HCT116 (cell line): ENCODE measurements at regions not wholly inside any gene's neighbourhood (a gene's known extent, or its start where the extent isn't known, plus 50 kb on each side); places are given as distances from the start of the nearest gene placed in this dataset.

Experiments used
- ATAC-seq: fragments of 200-7000 bp; cut with Tn5 transposase; 2 replicates; pipeline ENCODE4 v1.9.1; 2020; ENCODE audit warnings: mild to moderate bottlenecking, moderate library complexity
- BruUV-seq: library from RNA; stranded (reverse); fragments of 400-500 nt; replicated peaks from 2 replicates; lab custom pipeline; 2021; lab: Mats Ljungman, UMichigan
- CTCF ChIA-PET: fragments of 300-600 bp; sonication (Branson Sonifier 250); formaldehyde crosslinking; loops from one replicate; lab custom pipeline; 2021; ENCODE audit warnings: antibody characterized with exemption; lab: Charles Lee
- POLR2A ChIA-PET: fragments of 300-600, 350-600 bp; sonication (Branson Sonifier 250); formaldehyde crosslinking; loops from one replicate; lab custom pipeline; 2021; ENCODE audit warnings: antibody characterized with exemption; lab: Charles Lee
- RAD21 ChIA-PET, 2 experiments: fragments of 300-600 bp; sonication (Branson Sonifier 250); formaldehyde crosslinking; loops; one replicate each; lab custom pipeline; 2023; ENCODE audit warnings: low total read pairs in 2 of 2; ENCODE audit not compliant: uncharacterized antibody in 2 of 2, unreplicated experiment in 2 of 2, low non-redundant PET in 1 of 2; lab: Charles Lee
- DNase-seq: peaks from one replicate; pipeline ENCODE4 v3.0.0-alpha.2; 2010; ENCODE audit warnings: low read depth, low spot score
- H2AFZ ChIP-seq: fragments of 200-600 bp; shearing (Covaris generic), sonication (generic); 2 replicates; pipeline ENCODE4 v1.6.1; 2017; ENCODE audit warnings: low read depth, mixed run types, mixed read lengths, antibody characterized with exemption, low read length; ENCODE audit not compliant: poor library complexity, severe bottlenecking
- H3K27ac ChIP-seq: 2 replicates; pipeline ENCODE4 v1.5.1; 2012; ENCODE audit warnings: low read depth, low read length
- H3K27me3 ChIP-seq: fragments of 200-600 bp; sonication (generic); 2 replicates; pipeline ENCODE4 v1.6.1; 2016; ENCODE audit warnings: mixed run types, low read length, mixed read lengths; ENCODE audit not compliant: insufficient read depth
- H3K36me3 ChIP-seq, 2 experiments: fragments of 200-500 bp in 1 of 2; fragments of 200-600 bp in 1 of 2; sonication (Bioruptor generic) in 1 of 2; sonication (generic) in 1 of 2; 2 replicates each; pipeline versions ENCODE4 v1.5.1 to v1.6.1; 2014 to 2016; ENCODE audit warnings: low read length in 2 of 2, inconsistent platforms in 1 of 2, mixed read lengths in 1 of 2, mixed run types in 1 of 2; ENCODE audit not compliant: insufficient read depth in 2 of 2, control insufficient read depth in 1 of 2
- H3K4me1 ChIP-seq, 2 experiments: fragments of 200-600 bp in 1 of 2; sonication (generic) in 1 of 2; 2 replicates each; pipeline versions ENCODE4 v1.5.1 to v1.6.1; 2012 to 2017; ENCODE audit warnings: low read length in 2 of 2, inconsistent platforms in 1 of 2, mild to moderate bottlenecking in 1 of 2, mixed read lengths in 1 of 2, mixed run types in 1 of 2, moderate library complexity in 1 of 2; ENCODE audit not compliant: insufficient read depth in 2 of 2, control insufficient read depth in 1 of 2
- H3K4me2 ChIP-seq: fragments of 200-600 bp; sonication (generic); 2 replicates; pipeline ENCODE4 v1.6.1; 2017; ENCODE audit warnings: mixed run types, low read length, mixed read lengths
- H3K4me3 ChIP-seq, 2 experiments: fragments of 200-600 bp in 1 of 2; sonication (generic) in 1 of 2; replicated peaks in 1 of 2; 2 replicates each; pipeline ENCODE4 v1.5.1; 2011 to 2016; ENCODE audit warnings: low read length in 2 of 2, control low read depth in 1 of 2, low read depth in 1 of 2, mild to moderate bottlenecking in 1 of 2, mixed read lengths in 1 of 2, mixed run types in 1 of 2
- H3K79me2 ChIP-seq: fragments of 200-600 bp; sonication (generic); 2 replicates; pipeline ENCODE4 v1.6.1; 2017; ENCODE audit warnings: mild to moderate bottlenecking, mixed run types, low read length, moderate library complexity, mixed read lengths; ENCODE audit not compliant: insufficient read depth
- H3K9ac ChIP-seq: fragments of 200-600 bp; sonication (generic); 2 replicates; pipeline ENCODE4 v1.6.1; 2016; ENCODE audit warnings: low read length, mixed read lengths
- H3K9me2 ChIP-seq: fragments of 200-600 bp; sonication (generic), shearing (Covaris generic); 2 replicates; pipeline ENCODE4 v1.6.1; 2017; ENCODE audit warnings: mixed run types, mild to moderate bottlenecking, moderate library complexity; ENCODE audit not compliant: insufficient read depth
- H3K9me3 ChIP-seq, 2 experiments: fragments of 200-500 bp in 1 of 2; fragments of 200-600 bp in 1 of 2; sonication (Bioruptor generic) in 1 of 2; sonication (generic) in 1 of 2; 2 replicates each; pipeline ENCODE4 v1.6.1; 2014 to 2017; ENCODE audit warnings: low read length in 2 of 2, mixed read lengths in 2 of 2, inconsistent platforms in 1 of 2, low read depth in 1 of 2, mild to moderate bottlenecking in 1 of 2, mixed run types in 1 of 2, moderate library complexity in 1 of 2; ENCODE audit not compliant: control insufficient read depth in 1 of 2, insufficient read depth in 1 of 2
- H4K20me1 ChIP-seq: fragments of 200-600 bp; sonication (generic), shearing (Covaris generic); 2 replicates; pipeline ENCODE4 v1.6.1; 2017; ENCODE audit warnings: mixed run types, mild to moderate bottlenecking, moderate library complexity; ENCODE audit not compliant: insufficient read depth
- ATF3 ChIP-seq: IDR thresholded peaks from 2 replicates; pipeline ENCODE4 v1.6.1; 2012
- CTCF ChIP-seq, 3 experiments: fragments of 200-600 bp in 1 of 3; sonication (generic) in 1 of 3; IDR thresholded peaks in 2 of 3; conservative IDR thresholded peaks in 1 of 3; 2 replicates each; pipeline ENCODE4 v1.5.1; 2012 to 2017; ENCODE audit warnings: low read depth in 2 of 3, low read length in 2 of 3, antibody characterized with exemption in 1 of 3, borderline replicate concordance in 1 of 3, control low read depth in 1 of 3, mild to moderate bottlenecking in 1 of 3, mixed read lengths in 1 of 3, mixed run types in 1 of 3, moderate library complexity in 1 of 3; ENCODE audit not compliant: insufficient read depth in 1 of 3
- EGR1 ChIP-seq: IDR thresholded peaks from 2 replicates; pipeline ENCODE4 v1.6.1; 2012; ENCODE audit warnings: low read depth
- EZH2 ChIP-seq: fragments of 200-600 bp; sonication (generic); IDR thresholded peaks from 2 replicates; pipeline ENCODE4 v1.6.1; 2017; ENCODE audit warnings: antibody characterized with exemption, mixed run types
- EZH2phosphoT487 ChIP-seq: fragments of 200-600 bp; IDR thresholded peaks from 2 replicates; pipeline ENCODE4 v1.6.1; 2018; ENCODE audit warnings: antibody characterized with exemption, borderline replicate concordance
- FOSL1 ChIP-seq: IDR thresholded peaks from 2 replicates; pipeline ENCODE4 v1.6.1; 2012; ENCODE audit warnings: low read depth
- JUND ChIP-seq: IDR thresholded peaks from 2 replicates; pipeline ENCODE4 v1.6.1; 2012
- MAX ChIP-seq: IDR thresholded peaks from 2 replicates; pipeline ENCODE4 v1.6.1; 2012
- POLR2A ChIP-seq: IDR thresholded peaks from 2 replicates; pipeline ENCODE4 v1.7.0; 2011; ENCODE audit warnings: borderline replicate concordance; ENCODE audit not compliant: insufficient read depth, insufficient read length; ENCODE audit errors: extremely low read depth
- POLR2AphosphoS5 ChIP-seq: IDR thresholded peaks from 2 replicates; pipeline ENCODE4 v1.6.1; 2011; ENCODE audit warnings: mild to moderate bottlenecking, low read depth, low read length, moderate library complexity
- RAD21 ChIP-seq: IDR thresholded peaks from 2 replicates; pipeline ENCODE4 v1.6.1; 2012; ENCODE audit warnings: low read depth, mild to moderate bottlenecking
- REST ChIP-seq: IDR thresholded peaks from 2 replicates; pipeline ENCODE4 v1.6.1; 2012; ENCODE audit warnings: low read depth
- SIN3A ChIP-seq: IDR thresholded peaks from 2 replicates; pipeline ENCODE4 v1.6.1; 2012; ENCODE audit warnings: low read depth
- SP1 ChIP-seq: IDR thresholded peaks from 2 replicates; pipeline ENCODE4 v1.6.1; 2012; ENCODE audit warnings: low read depth
- YY1 ChIP-seq: IDR thresholded peaks from 2 replicates; pipeline ENCODE4 v1.6.1; 2011; ENCODE audit warnings: low read length, low read depth, moderate library complexity, mild to moderate bottlenecking; ENCODE audit not compliant: insufficient replicate concordance; ENCODE audit errors: extremely low read depth
- ZBTB33 ChIP-seq: IDR thresholded peaks from 2 replicates; pipeline ENCODE4 v1.6.1; 2011; ENCODE audit warnings: mild to moderate bottlenecking, low read length, moderate library complexity; ENCODE audit not compliant: insufficient replicate concordance; ENCODE audit errors: extremely low read depth
- ZFX ChIP-seq: fragments of 450-650 bp; IDR thresholded peaks from 2 replicates; pipeline ENCODE4 v1.6.1; 2017
- ZNF274 ChIP-seq: fragments of 200-500 bp; sonication (Bioruptor generic); IDR thresholded peaks from 2 replicates; pipeline ENCODE4 v1.6.1; 2014; ENCODE audit warnings: mild to moderate bottlenecking, low read depth, low read length, inconsistent platforms
- intact Hi-C: fragments of 100-400 bp; cut with micrococcal nuclease; formaldehyde crosslinking; loops from 2 replicates; pipeline ENCODE4 v1.10.0; 2022

- no peak overlapping the region for H3K4me2 ChIP-seq
- no peak overlapping the region for H3K9ac ChIP-seq
- H3K4me1 ChIP-seq = no peaks in the 10 kb centered on the region
- H3K36me3 ChIP-seq = no peaks in the 10 kb centered on the region
- no peak overlapping the region for H3K4me3 ChIP-seq
- RAD21 ChIA-PET = no interaction called here
- ATAC-seq = no peak
- CTCF ChIA-PET = no interaction called here
- POLR2A ChIA-PET = no interaction called here
- H3K27me3 ChIP-seq = no peaks in the 10 kb centered on the region
- DNase-seq = no peak
- H3K79me2 ChIP-seq = no peaks in the 10 kb centered on the region
- no peaks in the 10 kb centered on the region for H3K9me2 ChIP-seq
- no peaks in the 10 kb centered on the region for H3K9me3 ChIP-seq
- intact Hi-C loops = no loop called here
- no TSS peak for BruUV-seq
- no peaks in the 10 kb centered on the region for H4K20me1 ChIP-seq
- TF ChIP-seq SP1 = no peak
- no peak for TF ChIP-seq YY1
- TF ChIP-seq POLR2A = no peak
- no peak for TF ChIP-seq MAX
- no peak for TF ChIP-seq SIN3A
- no peak for TF ChIP-seq POLR2AphosphoS5
- no peak for TF ChIP-seq EZH2phosphoT487
- TF ChIP-seq RAD21 = no peak
- no peak for TF ChIP-seq ZNF274
- TF ChIP-seq ZBTB33 = no peak
- TF ChIP-seq ZFX = no peak
- no peak for TF ChIP-seq JUND
- TF ChIP-seq FOSL1 = no peak
- no peak for TF ChIP-seq EGR1
- TF ChIP-seq REST = no peak
- no peak for TF ChIP-seq CTCF (IDR thresholded peaks at IDR 0.05 in 2 of 3, conservative IDR thresholded peaks at IDR 0.05 in 1 of 3; ENCODE audit: borderline replicate concordance in 1 of 3, insufficient read depth in 1 of 3, low read depth in 2 of 3, low read length in 2 of 3)
- no peak for TF ChIP-seq ATF3
- no peak for TF ChIP-seq EZH2
- H3K27ac ChIP-seq = no peak overlapping the region
- no peak overlapping the region for H2AFZ ChIP-seq
Measured at GRCh38 chr13:33445024-33445423, 159.5 kb upstream of the STARD13 start.
